NCI-H2196 treated with DMSO at 0.1 percent for 48 hours (cell line): ENCODE measurements at regions not wholly inside any gene's neighbourhood (a gene's known extent, or its start where the extent isn't known, plus 50 kb on each side); places are given as distances from the start of the nearest gene placed in this dataset.
"Not testable (repeated sequence)": the region's sequence is repeated elsewhere in the genome, so short reads cannot be mapped to it uniquely, and the experiment has no call there.

ENCODE experiments used
- DNase-seq: peaks from one replicate; lab custom pipeline; 2025; ENCODE audit not compliant: unreplicated experiment; lab: John Stamatoyannopoulos, UW

DNA sequence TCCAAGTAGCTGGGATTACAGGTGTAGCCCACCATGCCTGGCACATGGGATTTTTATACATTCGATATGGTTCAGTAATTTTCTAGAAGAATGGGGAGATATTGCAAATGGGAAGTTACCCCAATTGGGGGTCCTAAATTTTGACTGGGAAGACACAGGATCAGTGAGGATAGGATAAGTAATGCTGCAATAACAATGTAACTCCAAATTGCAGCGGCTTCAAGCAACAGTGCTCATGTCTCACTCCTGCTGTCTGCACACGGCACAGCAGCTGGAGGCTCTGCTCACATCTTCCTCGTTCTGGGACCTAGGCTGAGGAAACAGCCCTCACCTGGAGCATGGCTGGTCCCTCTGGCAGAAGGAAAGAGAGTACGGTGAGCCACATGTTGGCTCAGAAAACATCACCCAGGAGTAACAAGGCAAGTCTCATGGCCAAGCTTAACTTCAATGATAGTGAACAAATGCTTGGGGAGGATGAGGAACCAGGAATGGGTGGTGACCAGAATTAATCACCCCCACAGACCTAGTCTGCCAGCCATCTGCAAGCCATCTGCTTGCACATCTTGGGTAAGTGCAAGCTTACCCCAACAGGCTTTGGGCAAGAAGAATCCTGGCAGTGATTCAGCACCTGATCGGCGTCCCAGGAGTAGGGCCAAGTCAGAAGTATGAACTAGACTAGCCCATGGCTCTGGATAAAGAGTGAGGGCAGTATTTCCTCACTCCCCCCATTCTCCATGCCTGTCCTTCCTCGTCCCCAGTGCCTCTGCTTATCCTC, 229.2 kb downstream of the COPRS start:
- no peak for DNase-seq

DNA sequence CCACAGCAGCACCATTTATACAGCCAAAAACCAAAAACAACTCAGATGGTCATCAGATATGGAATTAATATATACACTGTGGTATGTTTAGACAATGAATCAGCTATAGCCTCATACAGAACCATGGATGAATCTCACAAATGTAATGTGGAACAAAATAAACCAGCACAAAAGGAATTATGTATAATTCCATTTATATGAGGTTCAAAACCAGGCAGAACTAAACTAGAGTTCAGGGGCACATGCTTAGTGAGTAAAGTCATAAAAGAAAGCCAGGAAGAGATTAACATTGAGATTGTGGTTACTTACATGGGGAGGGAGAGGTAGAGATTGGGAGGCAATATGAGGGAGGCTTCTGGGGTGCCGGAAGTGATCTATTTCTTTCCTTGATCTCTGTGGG, 231.1 kb downstream of the COPRS start:
- DNase-seq = no peak

- no peak for DNase-seq
Observed at GRCh38 chr17:31623990-31624389, 232.5 kb downstream of the RAB11FIP4 start.

DNA sequence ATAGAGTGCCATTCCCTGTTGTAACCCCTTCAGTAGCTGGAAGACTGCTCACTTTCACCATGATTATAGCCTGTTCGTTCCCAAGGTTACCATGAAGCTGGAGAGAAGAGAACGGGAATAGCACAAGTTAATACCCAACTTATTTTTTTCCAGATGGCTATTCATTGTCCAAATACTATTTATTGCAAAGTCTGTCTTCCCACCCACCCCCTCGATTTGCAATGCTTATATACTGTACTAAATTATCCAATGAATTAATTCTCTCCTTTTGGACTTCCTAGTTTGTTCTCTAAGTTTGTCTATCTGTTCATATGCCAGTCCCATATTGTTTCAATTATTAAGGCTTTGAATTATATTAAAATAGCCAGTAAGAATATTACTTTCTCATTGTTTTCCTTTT, 231.0 kb downstream of the RAB11FIP4 start:
- DNase-seq = no peak

DNA sequence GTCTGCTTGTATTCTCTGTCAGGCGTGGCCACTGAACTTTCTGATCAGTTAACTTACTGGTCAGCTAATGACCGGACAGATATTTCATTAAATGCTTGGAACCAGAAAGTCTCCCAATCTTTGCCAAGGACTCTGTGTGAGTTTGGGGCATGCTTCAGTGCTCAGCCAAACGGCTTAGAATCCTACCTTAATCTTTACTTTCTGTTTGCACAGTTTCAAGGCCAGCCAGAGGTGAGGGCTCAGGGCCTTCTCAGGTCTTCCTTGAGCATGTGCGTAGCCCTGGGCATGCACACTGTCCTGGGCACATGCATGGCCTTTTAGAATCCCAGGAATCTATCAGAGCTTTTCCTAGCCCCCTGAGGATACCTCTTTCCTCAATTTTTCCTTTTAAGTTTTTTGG, 230.1 kb downstream of the RAB11FIP4 start:
- no peak for DNase-seq

DNA sequence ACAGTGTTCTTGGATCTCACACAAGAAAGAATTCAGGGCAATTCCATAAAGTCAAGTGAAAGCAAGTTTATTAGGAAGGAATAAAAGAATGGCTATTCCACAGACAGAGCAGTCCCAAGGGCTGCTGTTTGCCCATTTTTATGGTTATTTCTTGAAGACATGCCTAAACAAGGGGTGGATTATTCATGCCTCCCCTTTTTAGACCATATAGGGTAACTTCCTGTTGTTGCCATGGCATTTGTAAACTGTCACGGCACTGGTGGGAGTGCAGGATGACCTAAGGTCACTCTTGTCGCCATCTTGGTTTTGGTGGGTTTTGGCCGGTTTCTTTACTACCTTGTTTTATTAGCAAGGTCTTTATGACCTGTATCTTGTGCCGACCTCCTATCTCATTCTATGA, 219.6 kb downstream of the RAB11FIP4 start:
- DNase-seq = not testable (repeated sequence)

GRCh38 chr17:31609996-31610910, 218.8 kb downstream of the RAB11FIP4 start:
- DNase-seq = no peak

- no peak for DNase-seq
Observed at GRCh38 chr17:31609331-31609730, 217.9 kb downstream of the RAB11FIP4 start.

DNA sequence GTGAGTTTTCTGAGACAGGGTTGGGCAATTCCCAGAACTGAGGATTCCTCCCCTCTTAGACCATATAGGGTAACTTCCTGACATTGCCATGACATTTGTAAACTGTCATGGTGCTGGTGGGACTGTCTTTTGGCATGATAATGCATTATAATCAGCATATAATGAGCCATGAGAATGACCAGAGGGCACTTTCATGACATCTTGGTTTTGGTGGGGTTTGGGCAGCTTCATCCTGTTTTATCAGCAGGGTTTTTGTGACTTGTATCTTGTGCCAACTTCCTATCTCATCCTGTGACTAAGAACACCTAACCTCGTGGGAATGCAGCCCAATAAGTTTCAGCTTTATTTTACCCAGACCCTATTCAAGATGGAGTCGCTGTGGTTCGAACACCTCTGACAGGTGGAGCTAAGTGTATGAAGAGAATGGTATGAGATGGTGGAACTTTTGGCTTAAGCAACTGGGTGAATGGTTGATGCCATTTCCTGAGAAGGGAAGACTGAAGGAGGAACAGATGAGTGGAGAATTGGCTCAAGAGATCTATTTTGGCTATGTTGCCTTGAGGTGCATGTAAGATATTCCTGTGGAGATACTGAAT, 217.3 kb downstream of the RAB11FIP4 start:
- no peak for DNase-seq

- no peak for DNase-seq
Observed at GRCh38 chr17:31605761-31606160, 214.3 kb downstream of the RAB11FIP4 start.

DNA sequence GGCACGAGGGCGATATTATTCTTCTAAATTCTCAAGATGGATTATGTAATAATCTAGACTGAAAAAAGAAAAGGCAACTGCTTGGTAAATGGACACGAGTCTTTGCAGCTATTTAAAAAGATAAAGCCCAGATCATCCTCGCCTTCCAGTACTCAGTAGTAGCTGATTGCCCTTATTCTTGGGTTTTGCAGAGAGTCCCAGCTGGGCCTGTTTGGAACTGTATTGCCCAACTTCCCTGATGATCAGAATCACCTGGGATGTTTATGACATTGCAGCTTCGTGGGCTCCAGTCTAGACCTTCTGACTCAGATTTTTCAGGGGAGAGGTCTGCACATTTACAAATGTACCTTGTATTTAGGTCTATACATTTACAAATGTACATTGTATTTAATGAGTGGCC, 213.5 kb downstream of the RAB11FIP4 start:
- no peak for DNase-seq

GRCh38 chr17:31600144-31600543, 208.7 kb downstream of the RAB11FIP4 start:
- DNase-seq = not testable (repeated sequence)

GRCh38 chr17:31598921-31599571, 207.6 kb downstream of the RAB11FIP4 start:
- DNase-seq = no peak

DNA sequence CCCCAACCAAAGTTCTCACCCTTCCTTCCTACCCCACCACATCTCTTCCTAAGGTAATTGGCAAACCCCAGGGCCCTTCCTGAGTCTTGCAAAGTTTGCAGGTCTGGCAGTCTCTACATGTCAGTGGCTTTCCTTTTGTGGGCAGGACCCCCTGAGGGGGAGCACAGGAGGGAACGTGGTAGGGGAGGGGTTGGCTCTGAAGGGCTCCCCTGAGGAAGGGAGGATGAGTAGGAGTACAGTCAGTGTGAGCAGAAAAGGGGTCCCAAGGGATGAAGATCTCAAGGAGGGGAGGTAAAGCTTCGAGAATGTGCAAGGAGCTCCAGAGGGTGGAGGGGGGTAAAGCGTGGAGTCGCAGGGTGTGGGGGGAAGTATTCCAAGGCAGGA, 206.9 kb downstream of the RAB11FIP4 start:
- no peak for DNase-seq

GRCh38 chr17:31597646-31598398, 206.3 kb downstream of the RAB11FIP4 start:
- no peak for DNase-seq

DNA sequence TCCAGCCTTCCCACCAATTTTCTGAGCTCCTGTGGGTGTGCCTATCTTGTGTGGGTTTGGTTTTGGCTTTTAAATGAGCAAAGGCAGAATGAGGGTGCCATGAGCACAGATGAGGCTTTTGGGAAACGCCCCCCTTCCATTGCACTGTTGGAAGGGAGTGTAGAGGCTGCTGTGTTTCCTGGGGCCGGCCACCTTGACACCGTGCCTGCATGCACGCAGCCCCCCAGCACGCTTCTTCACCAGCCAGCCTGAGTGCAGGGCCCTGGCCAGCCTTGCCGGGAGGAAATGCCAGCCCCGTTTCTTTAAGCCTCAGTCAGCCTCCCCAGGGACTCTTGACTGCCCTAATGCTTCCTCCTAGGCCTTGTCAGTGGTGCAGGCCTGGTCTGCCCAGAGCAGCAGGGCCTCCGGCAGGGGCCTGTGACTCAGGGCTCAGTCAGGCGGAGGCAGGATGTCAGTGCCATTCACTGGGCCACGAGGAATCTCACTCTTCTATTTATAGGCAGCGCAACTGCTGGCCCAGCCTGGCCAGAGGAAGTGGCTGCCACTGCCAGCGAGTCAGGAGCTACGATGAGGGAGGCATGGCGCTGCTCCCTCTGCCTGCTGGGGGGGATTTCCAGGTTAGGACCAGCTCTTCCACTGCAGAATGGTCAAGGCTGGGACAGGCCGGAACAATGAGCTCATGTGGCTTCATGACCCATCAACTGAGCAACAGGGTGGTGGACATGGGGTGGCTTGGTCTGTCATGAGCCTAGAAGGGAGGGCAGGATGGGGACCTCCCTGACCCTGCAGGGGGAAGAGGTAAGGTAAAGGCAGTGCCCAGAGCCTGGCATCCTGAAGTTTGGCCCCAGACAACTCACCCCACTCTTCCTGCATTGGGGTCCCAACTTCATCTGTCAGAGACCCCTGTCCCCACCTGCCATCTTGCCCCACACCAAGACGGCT, 205.2 kb downstream of the RAB11FIP4 start:
- DNase-seq = no peak

DNA sequence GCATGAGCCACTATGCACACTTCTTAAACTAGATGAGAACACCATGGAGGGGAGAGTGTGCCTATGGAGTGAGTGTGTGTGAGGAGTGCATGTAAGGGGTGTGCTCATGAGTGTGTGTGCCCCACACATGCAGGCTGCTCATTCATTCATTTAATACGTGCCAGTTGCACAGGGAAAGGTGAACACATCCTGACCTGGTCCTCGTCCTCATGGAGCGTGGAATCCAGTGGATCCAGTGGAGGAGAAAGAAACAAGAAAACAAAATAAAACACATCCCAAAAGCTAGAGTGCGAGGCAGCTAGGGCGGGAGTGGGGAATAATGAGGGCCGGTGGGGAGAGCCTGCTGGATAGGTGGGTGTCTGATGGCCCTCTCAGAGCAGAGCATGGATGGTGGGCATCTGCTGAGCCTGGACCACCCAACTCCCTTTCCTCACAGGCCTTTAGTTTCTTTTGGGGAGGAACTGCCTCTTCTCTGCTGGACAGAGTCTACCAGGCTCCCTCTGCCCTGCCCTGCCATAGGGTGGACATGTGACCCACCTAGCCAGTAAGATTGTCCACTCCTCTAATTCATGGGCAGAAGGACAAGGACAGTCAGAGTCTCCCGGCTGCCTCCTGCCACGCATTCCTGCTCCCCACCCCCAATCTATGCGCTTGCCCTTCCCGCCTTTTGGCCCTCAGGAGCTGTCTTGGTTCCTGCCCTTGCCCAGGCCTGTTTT, 204.3 kb downstream of the RAB11FIP4 start:
- no peak for DNase-seq

DNA sequence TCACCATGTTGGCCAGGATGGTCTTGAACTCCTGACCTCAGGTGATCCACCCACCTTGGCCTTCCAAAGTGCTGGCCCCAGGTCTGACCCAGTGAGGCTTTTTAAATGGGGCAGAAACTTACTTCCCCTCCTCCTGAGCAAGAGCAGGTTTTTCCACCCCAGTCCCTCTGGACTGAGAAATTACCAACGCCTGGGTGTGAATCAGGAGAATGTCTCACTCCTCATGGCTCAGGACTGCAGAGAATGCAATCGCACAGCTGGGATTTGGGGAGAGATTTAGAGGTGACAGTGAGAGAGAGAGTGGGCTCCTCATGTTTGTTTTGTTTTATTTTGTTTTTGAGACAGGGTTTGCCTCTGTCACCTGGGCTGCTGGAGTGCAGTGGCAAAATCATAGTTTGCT, 203.6 kb downstream of the RAB11FIP4 start:
- no peak for DNase-seq

DNA sequence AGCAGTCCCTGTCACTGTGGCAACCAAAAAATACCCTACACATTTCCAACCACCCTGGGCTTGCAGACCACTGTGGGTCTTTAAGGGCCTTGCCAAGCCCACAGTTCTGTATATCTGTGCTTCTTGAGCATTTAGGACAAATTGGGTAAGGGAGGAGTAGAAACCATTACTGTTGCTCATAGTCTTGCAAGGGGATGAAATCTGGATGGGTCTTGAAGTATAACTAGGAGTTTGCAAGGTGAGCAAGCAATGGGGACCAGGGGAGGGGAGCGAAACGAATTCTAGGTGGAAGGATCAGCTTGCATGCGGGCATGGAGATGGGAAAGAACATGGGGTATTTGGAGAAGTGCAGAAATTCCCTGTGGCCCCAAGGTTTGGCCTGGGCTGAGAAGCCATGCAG, 202.9 kb downstream of the RAB11FIP4 start:
- no peak for DNase-seq
